Esophagus mucosa (tissue), 1 donor: ENCODE measurements at regions not wholly inside any gene's neighbourhood (a gene's known extent, or its start where the extent isn't known, plus 50 kb on each side); places are given as distances from the start of the nearest gene placed in this dataset.
"Not testable (repeated sequence)": the region's sequence is repeated elsewhere in the genome, so short reads cannot be mapped to it uniquely, and the experiment has no call there.

Experiments
- ATAC-seq: fragments of 200-7000 bp; cut with Tn5 transposase; one replicate; pipeline ENCODE4 v1.9.1; 2020
- donor health status: DM: yes; HTN: yes; CAD: no.

DNA sequence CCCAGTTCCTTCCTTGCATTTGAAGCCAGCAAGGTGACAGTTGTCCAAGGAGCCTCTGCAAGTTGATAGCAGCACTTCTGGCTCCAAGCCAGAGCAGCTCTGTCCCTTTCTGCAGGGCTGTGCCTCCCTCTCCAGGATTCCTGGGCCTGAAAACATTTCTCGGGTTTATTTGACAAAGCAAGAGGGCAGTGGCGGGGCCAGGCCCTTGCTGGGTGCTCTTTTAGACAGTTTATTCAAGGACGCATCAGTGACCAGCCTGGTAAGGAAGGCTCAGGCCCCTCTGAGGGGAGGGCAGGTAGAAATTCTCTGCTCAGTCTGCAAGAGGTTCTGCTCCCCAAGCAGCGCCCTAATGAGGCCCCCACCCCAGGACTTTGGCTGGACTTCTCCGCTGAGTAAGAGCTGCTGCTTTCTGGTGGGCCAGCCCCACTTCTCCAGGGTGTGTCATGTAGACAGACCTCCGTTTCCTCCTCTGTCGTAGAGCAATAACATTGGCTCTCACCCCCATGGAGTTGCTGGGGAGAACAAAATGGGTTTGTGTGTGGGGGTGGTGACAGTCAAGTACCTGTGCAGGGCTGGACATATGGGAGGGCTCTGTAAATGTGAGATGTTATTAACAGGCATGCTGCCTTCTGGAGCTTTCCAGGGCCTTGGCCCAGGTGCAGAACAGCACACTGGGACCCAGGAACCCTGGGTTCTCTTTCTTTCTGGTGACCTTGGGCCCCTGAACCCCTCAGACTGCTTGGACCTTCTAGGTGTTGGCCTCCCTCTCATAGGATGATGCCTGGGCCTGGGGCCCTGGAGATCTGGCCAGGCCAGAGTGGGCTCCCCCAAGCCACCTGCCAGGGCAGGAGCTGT is 146.2 kb upstream of the TLE3 start:
- no peak for ATAC-seq

GRCh38 chr15:70242951-70243685 is 145.4 kb upstream of the TLE3 start:
- ATAC-seq, result no peak

- ATAC-seq, result no peak
Measured at GRCh38 chr15:70241561-70242320, 144.0 kb upstream of the TLE3 start.

DNA sequence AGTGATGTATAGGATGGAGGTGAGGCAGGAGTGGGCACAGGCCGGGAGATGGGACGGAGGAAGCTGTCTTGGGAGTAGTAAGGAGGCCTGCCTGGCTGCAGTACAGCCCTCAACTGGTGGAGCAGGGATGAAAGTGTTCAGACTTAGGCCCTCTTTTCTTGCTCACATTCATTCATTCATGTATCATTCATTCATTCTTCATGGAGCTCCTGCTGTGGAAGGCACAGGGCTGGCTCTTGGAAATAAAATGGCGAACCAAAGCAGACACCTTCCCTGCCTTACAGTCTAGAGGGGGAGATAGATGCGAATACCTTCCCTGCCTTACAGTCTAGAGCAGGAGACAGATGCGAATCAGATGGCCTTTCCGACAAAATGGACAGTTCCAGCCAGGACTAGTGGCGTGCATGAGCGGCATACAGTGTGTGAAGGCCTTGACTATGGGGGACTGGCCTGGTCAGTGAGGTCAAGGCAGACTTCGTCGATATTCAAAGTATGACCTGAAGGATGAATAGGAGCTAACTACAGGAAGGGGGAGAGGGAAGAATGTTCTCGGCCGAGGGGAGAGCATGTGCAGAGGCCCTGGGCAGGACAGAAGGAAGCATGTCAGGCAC is 143.2 kb upstream of the TLE3 start:
- no peak for ATAC-seq

GRCh38 chr15:70240082-70240481 is 142.4 kb upstream of the TLE3 start:
- ATAC-seq, result no peak

- ATAC-seq, result peak; percentile 27
Measured at GRCh38 chr15:70238917-70239316, 141.2 kb upstream of the TLE3 start.

DNA sequence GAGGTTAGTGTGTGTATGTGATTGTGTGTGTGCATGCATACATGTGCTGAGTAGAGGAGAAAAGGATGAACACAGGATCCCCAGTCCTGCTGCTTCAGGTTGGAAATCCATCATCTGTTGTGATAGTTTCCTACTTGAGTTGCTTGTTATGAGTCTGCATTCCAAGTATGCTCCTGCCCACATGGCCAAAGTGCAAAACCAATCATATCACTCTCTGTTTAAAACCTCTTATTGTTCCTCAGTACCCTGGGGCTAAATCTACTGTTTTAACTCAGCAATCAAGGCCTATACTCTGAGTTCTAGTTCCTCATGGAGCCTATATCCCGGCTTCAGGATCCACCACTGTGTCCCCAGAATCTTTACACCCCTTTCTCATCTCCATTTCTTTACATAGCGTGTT is 139.9 kb upstream of the TLE3 start:
- no peak for ATAC-seq

DNA sequence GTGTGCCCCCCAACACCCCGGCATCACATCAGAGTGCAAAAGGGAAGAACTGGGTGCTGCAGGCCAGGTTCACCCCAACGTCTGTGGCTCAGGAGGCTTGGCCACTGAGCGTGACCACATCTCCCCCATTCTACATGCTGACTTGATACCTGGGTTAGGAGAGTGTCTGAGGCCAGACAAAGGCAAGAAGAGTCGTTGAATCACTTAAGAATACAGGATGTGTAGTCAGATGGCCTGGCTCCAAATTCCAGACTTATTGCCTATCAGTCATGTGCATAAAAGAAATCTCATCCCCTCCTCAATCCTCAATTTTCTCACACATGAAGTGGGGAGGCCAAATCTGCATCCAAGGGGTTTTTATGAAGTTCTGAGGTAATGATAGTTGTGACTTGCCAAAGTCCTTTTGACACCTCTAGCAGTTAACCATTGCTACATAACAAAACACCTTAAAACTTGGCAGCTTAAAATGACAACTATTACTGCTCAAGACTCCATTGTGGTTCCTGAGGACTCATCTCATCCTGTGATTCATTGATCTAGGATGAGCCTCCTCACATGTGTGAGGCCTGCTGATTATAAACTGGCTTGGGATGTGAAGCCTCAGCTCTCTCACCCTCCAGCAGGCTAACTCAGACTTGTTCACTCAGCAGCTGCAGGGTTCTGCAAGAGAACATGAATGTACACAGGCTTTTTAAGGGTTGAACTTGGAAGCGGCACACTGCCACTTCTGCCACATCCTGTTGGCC is 138.8 kb upstream of the TLE3 start:
- peak; percentile 49 for ATAC-seq

DNA sequence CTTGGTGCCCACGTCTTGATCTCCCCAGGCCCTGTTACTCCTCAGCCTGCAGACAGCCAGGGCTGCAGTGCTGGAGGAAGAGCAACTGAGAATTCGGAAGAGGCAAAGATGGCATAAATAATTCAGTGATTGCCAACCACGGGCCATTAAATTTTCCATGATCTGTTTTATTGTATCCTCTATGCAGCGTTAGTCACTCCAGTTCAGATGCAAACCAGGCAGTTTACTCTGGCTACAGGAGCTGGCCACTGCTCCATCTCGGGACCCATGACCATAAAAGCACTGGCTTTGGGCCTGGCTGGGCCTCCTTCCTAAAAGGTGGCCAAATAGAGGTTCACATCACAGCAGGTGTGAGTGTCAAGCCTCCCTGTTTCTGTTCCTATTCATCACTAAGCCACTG is 137.6 kb upstream of the TLE3 start:
- no peak for ATAC-seq

DNA sequence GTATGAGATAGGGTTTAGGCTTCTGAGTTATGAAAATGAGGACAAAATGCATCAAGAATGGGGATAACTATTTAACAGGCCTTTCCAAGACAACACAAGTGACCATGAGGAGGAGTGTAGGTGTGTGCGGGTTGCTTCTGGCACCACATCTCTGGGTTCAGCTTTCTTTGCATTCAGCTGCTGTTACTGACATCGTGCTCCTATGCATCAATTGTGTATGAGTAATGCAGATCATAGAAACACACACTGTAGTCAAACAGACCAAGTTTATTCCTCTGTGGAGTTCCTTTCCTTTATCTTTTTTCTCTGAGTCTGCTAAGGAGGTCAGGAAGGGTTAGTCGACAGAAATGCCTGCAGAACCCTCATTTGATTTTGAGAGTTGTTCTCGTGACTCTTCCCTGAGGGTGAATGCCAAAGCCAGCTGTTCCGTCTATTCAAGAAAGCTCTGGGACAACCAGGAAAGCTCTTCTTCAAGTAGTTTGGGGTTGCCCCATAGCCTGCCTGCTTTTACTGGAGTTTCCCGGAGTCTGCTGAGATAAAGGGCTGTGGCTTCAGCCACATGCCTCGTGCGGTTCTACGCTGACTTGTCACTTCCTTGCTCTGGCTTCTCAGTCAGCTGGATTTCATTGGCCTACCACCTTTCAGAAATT is 136.7 kb upstream of the TLE3 start:
- no peak for ATAC-seq

DNA sequence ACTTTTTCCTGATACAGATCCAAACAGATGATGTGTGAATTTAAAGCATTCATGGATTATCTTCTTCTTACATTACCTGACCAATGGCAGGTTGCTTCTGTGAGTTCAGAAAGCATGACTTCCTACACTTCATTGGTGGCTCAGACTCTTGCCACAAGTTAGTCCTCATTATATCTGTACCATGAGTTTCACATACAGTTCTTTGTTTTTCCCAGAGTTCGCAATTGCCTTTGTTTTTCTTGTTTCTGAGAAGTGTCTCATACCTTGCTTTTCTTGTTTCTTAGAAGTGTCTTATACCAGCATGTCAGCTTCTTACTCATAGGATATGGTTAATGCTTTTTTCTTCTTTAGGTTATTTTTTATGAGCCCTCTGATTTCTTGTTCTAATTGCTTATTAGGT is 133.8 kb upstream of the TLE3 start:
- peak; percentile 37 for ATAC-seq

DNA sequence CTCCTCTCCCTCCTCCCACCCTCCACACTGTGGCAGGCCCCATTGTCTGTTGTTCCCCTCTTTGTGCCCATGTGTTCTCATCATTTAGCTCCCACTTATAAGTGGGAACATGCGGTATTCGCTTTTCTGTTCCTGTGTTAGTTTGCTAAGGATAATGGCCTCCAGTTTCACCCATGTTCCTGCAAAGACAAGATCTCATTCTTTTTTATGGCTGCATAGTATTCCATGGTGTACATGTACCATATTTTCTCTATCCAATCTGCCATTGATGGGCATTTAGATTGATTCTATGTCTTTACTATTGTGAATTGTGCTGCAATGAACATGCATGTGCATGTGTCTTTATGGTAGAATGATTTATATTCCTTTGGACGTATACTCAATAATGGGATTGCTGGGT is 130.2 kb upstream of the TLE3 start:
- not testable (repeated sequence) for ATAC-seq

GRCh38 chr15:70227147-70227546 is 129.4 kb upstream of the TLE3 start:
- no peak for ATAC-seq

- no peak for ATAC-seq
Measured at GRCh38 chr15:70226337-70226980, 128.7 kb upstream of the TLE3 start.

DNA sequence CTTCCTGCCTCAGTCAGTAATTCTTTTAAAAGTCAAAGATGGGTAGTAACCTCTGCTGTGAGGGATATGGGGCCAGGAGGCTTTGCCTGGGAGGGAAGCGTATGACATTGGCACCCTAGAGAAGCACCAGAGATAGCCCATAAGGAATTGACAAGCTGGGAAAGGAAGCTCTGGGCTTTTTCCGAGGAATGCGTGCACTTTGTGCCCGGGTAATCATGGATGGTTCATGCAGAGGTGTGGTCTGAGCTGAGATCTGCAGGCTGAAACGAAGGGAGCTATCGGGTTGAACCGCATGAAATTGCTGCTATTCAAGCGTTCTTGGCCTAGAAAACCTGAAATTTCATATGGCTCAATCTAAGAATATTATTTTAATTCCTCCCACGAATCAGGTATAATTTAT is 127.7 kb upstream of the TLE3 start:
- no peak for ATAC-seq

- ATAC-seq, result no peak
Measured at GRCh38 chr15:70222606-70223005, 124.9 kb upstream of the TLE3 start.

DNA sequence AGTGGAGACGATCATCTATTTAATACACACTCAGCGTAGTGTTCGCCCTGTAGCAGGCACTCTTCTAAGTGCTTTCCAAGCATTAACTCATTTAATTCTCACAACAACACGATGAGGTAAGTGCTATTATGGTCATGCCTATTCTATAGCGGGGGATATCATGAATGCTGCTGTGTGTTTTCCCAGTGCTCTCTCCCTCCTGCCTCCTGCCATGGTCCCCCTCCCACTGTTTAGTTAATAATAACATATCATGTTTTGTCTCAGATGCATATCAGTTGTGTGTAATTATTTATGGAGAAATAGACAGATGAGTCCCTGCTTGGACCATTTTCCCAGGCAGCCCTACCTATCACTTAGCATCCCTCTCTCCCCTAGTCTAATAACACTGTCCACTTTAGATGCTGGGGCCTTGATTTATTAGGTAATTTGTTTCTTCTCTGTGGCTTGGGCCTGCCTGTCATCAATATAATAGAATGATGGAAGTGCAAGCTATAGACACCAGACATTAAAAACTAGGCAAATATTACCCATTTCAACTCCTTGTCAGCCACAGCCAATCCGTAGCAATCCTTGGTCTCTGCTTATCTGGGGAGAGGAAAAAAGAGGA is 122.9 kb upstream of the TLE3 start:
- ATAC-seq, result no peak

GRCh38 chr15:70219966-70220365 is 122.2 kb upstream of the TLE3 start:
- no peak for ATAC-seq

GRCh38 chr15:70219256-70219895 is 121.7 kb upstream of the TLE3 start:
- ATAC-seq, result no peak
